Brain microvascular endothelial cell (primary cell): ENCODE measurements at regions not wholly inside any gene's neighbourhood (a gene's known extent, or its start where the extent isn't known, plus 50 kb on each side); places are given as distances from the start of the nearest gene placed in this dataset.

Experiments used
- DNase-seq: peaks from one replicate; pipeline ENCODE4 v3.0.0-alpha.2; 2020
- H3K27ac ChIP-seq: fragments of 250-450 bp; sonication (Bioruptor Pico); 2 replicates; pipeline ENCODE4 v1.5.1; 2020; ENCODE audit warnings: mild to moderate bottlenecking, moderate library complexity
- H3K27me3 ChIP-seq: fragments of 250-450 bp; sonication (Bioruptor Pico); replicated peaks from 2 replicates; pipeline ENCODE4 v1.5.1; 2020; ENCODE audit warnings: mild to moderate bottlenecking
- H3K36me3 ChIP-seq: fragments of 250-450 bp; sonication (Bioruptor Pico); replicated peaks from 2 replicates; pipeline ENCODE4 v1.5.1; 2020; ENCODE audit warnings: mild to moderate bottlenecking
- H3K4me3 ChIP-seq: 2 replicates; pipeline ENCODE4 v1.5.1; 2011; ENCODE audit warnings: low read depth, mild to moderate bottlenecking, control low read depth, low read length, moderate library complexity
- in situ Hi-C: cut with HindIII; loops from 2 replicates; pipeline ENCODE4 v1.10.0; 2017; ENCODE audit warnings: low sequenced_read_pairs, low pct_ligation_motif_present
- TF ChIP-seq, protein P1 (sequence below): IDR thresholded peaks from 2 replicates; pipeline ENCODE4 v1.5.1; 2011; ENCODE audit warnings: low read depth, mild to moderate bottlenecking, moderate library complexity, low read length, control low read depth, inconsistent platforms; ENCODE audit errors: missing control alignments

DNA sequence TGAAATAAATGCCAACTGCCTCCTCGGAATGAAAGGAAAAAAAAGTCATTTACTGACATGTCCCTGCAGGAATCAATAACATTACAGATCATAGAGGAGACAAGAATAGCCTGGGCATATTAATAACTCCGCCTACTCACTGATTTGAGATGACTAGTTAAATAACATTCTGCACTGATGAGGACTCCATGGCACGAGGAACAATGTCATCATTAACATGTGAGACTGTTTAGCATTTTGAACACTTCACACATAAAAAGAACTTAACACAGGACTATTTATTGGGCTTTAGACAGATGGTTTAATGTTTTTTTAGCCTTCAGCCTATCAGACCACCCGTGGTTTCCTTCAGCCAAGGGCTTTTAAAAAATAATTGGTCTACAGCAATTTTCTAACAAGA lies 170.1 kb downstream of the OLFM4 start:
- in situ Hi-C loops = no loop called here
- H3K36me3 ChIP-seq = no peaks in the 10 kb centered on the region
- no peak for DNase-seq
- TF ChIP-seq, protein P1, sequence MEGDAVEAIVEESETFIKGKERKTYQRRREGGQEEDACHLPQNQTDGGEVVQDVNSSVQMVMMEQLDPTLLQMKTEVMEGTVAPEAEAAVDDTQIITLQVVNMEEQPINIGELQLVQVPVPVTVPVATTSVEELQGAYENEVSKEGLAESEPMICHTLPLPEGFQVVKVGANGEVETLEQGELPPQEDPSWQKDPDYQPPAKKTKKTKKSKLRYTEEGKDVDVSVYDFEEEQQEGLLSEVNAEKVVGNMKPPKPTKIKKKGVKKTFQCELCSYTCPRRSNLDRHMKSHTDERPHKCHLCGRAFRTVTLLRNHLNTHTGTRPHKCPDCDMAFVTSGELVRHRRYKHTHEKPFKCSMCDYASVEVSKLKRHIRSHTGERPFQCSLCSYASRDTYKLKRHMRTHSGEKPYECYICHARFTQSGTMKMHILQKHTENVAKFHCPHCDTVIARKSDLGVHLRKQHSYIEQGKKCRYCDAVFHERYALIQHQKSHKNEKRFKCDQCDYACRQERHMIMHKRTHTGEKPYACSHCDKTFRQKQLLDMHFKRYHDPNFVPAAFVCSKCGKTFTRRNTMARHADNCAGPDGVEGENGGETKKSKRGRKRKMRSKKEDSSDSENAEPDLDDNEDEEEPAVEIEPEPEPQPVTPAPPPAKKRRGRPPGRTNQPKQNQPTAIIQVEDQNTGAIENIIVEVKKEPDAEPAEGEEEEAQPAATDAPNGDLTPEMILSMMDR = no peak
- no peak overlapping the region for H3K4me3 ChIP-seq
- H3K27ac ChIP-seq = no peak overlapping the region
- H3K27me3 ChIP-seq = no peaks in the 10 kb centered on the region

DNA sequence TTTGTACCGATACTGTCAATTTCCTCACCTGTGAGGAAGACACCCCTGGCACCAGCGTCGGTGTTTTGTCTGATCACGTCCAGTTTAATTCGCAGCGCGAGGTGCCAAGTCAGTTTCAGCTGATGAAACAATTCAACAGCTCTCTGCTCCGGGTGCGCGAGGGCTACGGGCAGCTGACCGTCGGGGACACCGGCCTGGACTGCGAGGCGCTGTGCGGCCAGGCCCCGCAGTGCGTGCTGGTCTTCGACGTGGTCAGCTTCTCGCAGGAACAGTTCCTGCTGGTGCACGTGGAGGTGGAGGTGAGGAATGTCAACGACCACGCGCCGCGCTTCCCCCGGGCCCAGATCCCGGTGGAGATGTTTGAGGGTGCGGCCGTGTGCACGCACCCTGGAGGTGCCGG lies 171.5 kb downstream of the OLFM4 start:
- TF ChIP-seq, protein P1 = no peak
- in situ Hi-C loops = no loop called here
- H3K36me3 ChIP-seq = no peaks in the 10 kb centered on the region
- no peak overlapping the region for H3K27ac ChIP-seq
- no peaks in the 10 kb centered on the region for H3K27me3 ChIP-seq
- no peak overlapping the region for H3K4me3 ChIP-seq
- no peak for DNase-seq

DNA sequence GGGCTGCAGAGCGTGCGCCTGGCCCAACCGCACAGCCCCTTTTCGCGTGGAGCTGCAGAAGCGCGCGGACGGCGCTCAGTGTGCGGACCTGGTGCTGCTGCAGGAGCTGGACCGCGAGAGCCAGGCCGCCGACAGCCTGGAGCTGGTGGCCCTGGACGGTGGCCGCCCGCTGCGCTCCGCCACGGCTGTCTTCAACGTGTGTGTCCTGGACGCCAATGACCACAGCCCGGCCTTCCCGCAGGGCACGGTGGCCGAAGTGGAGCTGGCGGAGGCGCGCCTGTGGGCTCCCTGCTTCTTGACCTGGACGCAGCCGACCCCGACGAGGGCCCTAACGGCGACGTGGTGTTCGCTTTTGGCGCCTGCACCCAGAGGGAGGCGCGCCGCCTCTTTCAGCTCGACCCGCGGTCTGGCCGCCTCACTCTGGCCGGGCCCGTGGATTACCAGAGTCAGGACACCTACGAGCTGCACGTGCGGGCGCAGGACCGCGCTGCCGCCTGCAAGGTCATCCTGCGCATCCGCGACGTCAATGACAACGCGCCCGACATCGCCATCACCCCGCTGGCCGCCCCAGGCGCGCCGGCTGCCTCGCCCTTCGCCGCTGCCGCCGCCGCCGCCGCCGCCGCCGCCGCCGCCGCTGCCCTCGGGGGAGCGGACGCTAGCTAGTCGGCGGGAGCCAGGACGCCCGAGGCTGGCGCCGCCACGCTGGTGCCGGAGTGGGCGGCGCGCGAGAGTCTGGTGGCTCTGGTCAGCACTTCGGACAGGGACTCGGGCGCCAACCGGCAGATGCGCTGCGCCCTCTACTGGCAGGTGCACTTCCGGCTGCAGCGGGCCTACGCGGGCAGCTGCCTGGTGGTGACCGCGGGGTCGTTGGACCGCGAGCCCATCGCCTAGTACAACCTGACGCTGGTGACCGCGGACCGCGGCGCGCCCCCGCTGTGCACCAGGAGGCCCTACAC lies 172.2 kb downstream of the OLFM4 start:
- no peak for DNase-seq
- Histone ChIP-seq H3K27me3 (no peaks in the 10 kb centered on the region), H3K4me3 (no peak overlapping the region), H3K27ac (no peak overlapping the region), H3K36me3 (no peaks in the 10 kb centered on the region)
- in situ Hi-C loops = no loop called here
- TF ChIP-seq, protein P1 = peak; percentile 28

DNA sequence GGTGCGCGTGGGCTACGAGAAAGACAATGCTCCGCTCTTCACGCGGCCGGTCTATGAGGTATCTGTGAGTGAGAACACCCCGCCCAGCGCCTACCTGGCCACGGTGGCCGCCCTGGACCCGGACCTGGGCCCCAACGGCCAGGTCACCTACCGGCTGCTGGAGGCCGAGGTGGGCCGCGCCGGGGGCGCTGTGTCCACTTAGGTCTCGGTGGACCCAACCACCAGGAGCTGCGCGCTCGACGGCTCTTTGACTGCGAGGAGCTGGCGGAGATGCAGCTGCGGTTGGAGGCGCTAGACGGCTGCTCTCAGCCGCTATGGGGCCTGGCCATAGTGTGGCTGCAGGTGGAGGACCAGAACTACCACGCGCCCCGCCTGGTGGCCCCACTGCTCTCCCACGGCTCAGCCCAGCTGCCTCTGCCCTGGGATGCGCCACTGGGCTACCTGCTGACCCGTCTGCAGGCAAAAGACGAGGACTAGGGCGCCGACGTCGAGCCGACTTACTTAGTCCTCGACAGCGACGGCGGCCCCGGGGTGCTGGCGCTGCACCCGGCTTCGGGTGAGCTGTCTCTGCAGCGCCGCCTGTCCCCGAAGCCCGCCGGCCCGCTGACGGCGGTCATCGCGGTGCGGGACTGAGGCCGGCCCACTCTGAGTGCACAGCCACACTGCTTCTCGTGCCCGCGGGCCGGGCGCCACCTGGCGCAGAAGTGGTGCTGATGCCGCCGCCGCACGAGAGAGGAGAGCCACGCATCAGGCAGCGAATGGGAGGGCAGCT lies 173.0 kb downstream of the OLFM4 start:
- in situ Hi-C loops = no loop called here
- H3K27me3 ChIP-seq = no peaks in the 10 kb centered on the region
- TF ChIP-seq, protein P1 = no peak

DNA sequence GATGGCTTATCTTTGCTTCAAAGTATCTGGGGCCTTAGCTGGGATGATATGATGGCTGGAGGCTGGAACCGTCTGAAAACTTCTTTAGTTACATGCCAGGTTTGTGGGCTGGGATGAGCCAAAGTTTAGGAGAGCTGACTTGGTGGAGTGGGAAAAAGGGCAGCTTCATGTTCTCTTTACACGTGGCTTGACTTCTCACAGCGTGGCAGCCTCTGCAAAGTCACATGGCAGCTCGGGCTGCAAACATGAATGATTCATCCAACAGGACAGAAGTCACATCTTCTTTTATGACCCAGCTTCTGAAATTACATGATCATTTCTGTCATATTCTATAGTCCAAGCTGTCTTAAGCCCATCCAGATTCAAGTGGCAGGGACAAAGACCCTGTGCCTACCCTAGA lies 176.0 kb downstream of the OLFM4 start:
- TF ChIP-seq, protein P1 = no peak
- no peaks in the 10 kb centered on the region for H3K36me3 ChIP-seq
- in situ Hi-C loops = no loop called here
- H3K27me3 ChIP-seq = no peaks in the 10 kb centered on the region
- no peak overlapping the region for H3K4me3 ChIP-seq
- DNase-seq = no peak
- H3K27ac ChIP-seq = no peak overlapping the region

More for the DNA sequence above, 173.0 kb downstream of the OLFM4 start:
- no peak overlapping the region for H3K4me3 ChIP-seq
- no peak overlapping the region for H3K27ac ChIP-seq
- no peaks in the 10 kb centered on the region for H3K36me3 ChIP-seq
- DNase-seq = no peak
